SK-N-MC (cell line): ENCODE measurements at regions not wholly inside any gene's neighbourhood (a gene's known extent, or its start where the extent isn't known, plus 50 kb on each side); places are given as distances from the start of the nearest gene placed in this dataset.
"Not testable (repeated sequence)": the region's sequence is repeated elsewhere in the genome, so short reads cannot be mapped to it uniquely, and the experiment has no call there.

Experiments used
- EZH2 ChIP-seq: fragments of 200-600 bp; sonication (generic); IDR thresholded peaks from one replicate; pipeline ENCODE4 v1.6.1; 2017; ENCODE audit warnings: antibody characterized with exemption
- POLR2AphosphoS5 ChIP-seq: IDR thresholded peaks from 2 replicates; pipeline ENCODE4 v1.6.1; 2012; ENCODE audit warnings: mild to moderate bottlenecking, low read depth, low read length, borderline replicate concordance

- TF ChIP-seq EZH2, POLR2AphosphoS5: not testable (repeated sequence)
These were observed 332.2 kb downstream of the ADGRD1 start for GRCh38 chr12:131285905-131286295.
